PC-3 (cell line): ENCODE measurements at regions not wholly inside any gene's neighbourhood (a gene's known extent, or its start where the extent isn't known, plus 50 kb on each side); places are given as distances from the start of the nearest gene placed in this dataset.

ENCODE experiments used
- ATAC-seq: fragments of 200-7000 bp; cut with Tn5 transposase; 2 replicates; pipeline ENCODE4 v1.9.1; 2020; ENCODE audit warnings: mild to moderate bottlenecking, moderate library complexity
- BruUV-seq: library from RNA; stranded (reverse); fragments of 400-500 nt; replicated peaks from 2 replicates; lab custom pipeline; 2021; lab: Mats Ljungman, UMichigan
- CTCF ChIA-PET: fragments of 300-600 bp; sonication (Branson Sonifier 250); formaldehyde crosslinking; loops from one replicate; lab custom pipeline; 2022; ENCODE audit warnings: antibody characterized with exemption; lab: Charles Lee
- POLR2A ChIA-PET: fragments of 300-600 bp; sonication (Branson Sonifier 250); formaldehyde crosslinking; loops from one replicate; lab custom pipeline; 2022; ENCODE audit warnings: antibody characterized with exemption; ENCODE audit not compliant: unreplicated experiment; lab: Charles Lee
- DNase-seq: peaks from one replicate; pipeline ENCODE4 v3.0.0-alpha.2; 2015
- H2AFZ ChIP-seq: fragments of 300-600 bp; sonication (generic); 2 replicates; pipeline ENCODE4 v1.6.0; 2016; ENCODE audit warnings: antibody characterized with exemption, low read length
- H3F3A ChIP-seq: fragments of 300-600 bp; sonication (generic); one replicate; pipeline ENCODE4 v1.6.0; 2017; ENCODE audit warnings: antibody characterized with exemption, low read length, control low read depth, mild to moderate bottlenecking; ENCODE audit not compliant: unreplicated experiment
- H3K27ac ChIP-seq: fragments of 300-600 bp; sonication (generic); 2 replicates; pipeline ENCODE4 v1.5.1; 2016; ENCODE audit warnings: mild to moderate bottlenecking, low read length
- H3K27me3 ChIP-seq: fragments of 300-600 bp; sonication (generic); 2 replicates; pipeline ENCODE4 v1.6.1; 2016; ENCODE audit warnings: low read length, mixed read lengths
- H3K36me3 ChIP-seq: fragments of 300-600 bp; sonication (generic); 2 replicates; pipeline ENCODE4 v1.6.1; 2016; ENCODE audit warnings: low read depth, mixed run types, low read length, mixed read lengths
- H3K4me1 ChIP-seq: fragments of 300-600 bp; sonication (generic); 2 replicates; pipeline ENCODE4 v1.5.1; 2016; ENCODE audit warnings: low read length; ENCODE audit not compliant: insufficient read depth
- H3K4me2 ChIP-seq: fragments of 300-600 bp; sonication (generic); 2 replicates; pipeline ENCODE4 v1.6.0; 2016; ENCODE audit warnings: low read length
- H3K4me3 ChIP-seq: fragments of 300-600 bp; sonication (generic); 2 replicates; pipeline ENCODE4 v1.5.1; 2016; ENCODE audit warnings: mild to moderate bottlenecking, low read length, mixed read lengths
- H3K79me2 ChIP-seq: fragments of 300-600 bp; sonication (generic); 2 replicates; pipeline ENCODE4 v1.6.1; 2017; ENCODE audit warnings: low read length, mixed read lengths
- H3K9ac ChIP-seq: fragments of 300-600 bp; sonication (generic); 2 replicates; pipeline ENCODE4 v1.6.0; 2016; ENCODE audit warnings: mild to moderate bottlenecking, low read length
- H3K9me2 ChIP-seq: fragments of 300-600 bp; sonication (generic); replicated peaks from 2 replicates; pipeline ENCODE4 v1.6.1; 2016; ENCODE audit warnings: mixed run types, low read length, mixed read lengths
- H3K9me3 ChIP-seq: fragments of 300-600 bp; sonication (generic); 2 replicates; pipeline ENCODE4 v1.6.1; 2016; ENCODE audit warnings: low read length, mixed read lengths
- H4K20me1 ChIP-seq: fragments of 300-600 bp; sonication (generic); 2 replicates; pipeline ENCODE4 v1.6.1; 2016; ENCODE audit warnings: low read length, mixed read lengths
- CTCF ChIP-seq: fragments of 300-600 bp; sonication (generic); conservative IDR thresholded peaks from 2 replicates; pipeline ENCODE4 v1.5.1; 2017; ENCODE audit warnings: antibody characterized with exemption, low read depth, mild to moderate bottlenecking, low read length
- EZH2 ChIP-seq: fragments of 300-600 bp; sonication (generic); IDR thresholded peaks from one replicate; pipeline ENCODE4 v1.6.1; 2017; ENCODE audit warnings: antibody characterized with exemption, mild to moderate bottlenecking, low read length; ENCODE audit not compliant: unreplicated experiment
- EZH2phosphoT487 ChIP-seq: fragments of 300-600 bp; sonication (generic); IDR thresholded peaks from 2 replicates; pipeline ENCODE4 v1.6.1; 2018; ENCODE audit warnings: mild to moderate bottlenecking, antibody characterized with exemption, low read length, borderline replicate concordance
- intact Hi-C: fragments of 100-400 bp; cut with micrococcal nuclease; formaldehyde crosslinking; loops from 2 replicates; pipeline ENCODE4 v1.9.0; 2023

- no peaks in the 10 kb centered on the region for H3K27me3 ChIP-seq
- intact Hi-C loops = loop anchor here (10.0 kb wide), 2 partner anchors 309 to 349 kb away; no protein-coding TSS in a partner anchor
- no peak for ATAC-seq
- H3K9ac ChIP-seq = no peak overlapping the region
- peaks cover 11% of the 10 kb centered on the region for H3F3A ChIP-seq
- TF ChIP-seq EZH2phosphoT487 (no peak), EZH2 (no peak), CTCF (no peak)
- no peak overlapping the region for H3K27ac ChIP-seq
- no peaks in the 10 kb centered on the region for H3K9me3 ChIP-seq
- ChIA-PET CTCF (interaction anchor here (0.6 kb wide), 1 partner anchor 170 kb away, joined by 3 read pairs; no protein-coding TSS in a partner anchor), POLR2A (no interaction called here)
- no peak overlapping the region for H3K4me3 ChIP-seq
- no peaks in the 10 kb centered on the region for H3K36me3 ChIP-seq
- H3K79me2 ChIP-seq = no peaks in the 10 kb centered on the region
- H3K4me1 ChIP-seq = peaks cover 45% of the 10 kb centered on the region
- BruUV-seq = no TSS peak
- no peak overlapping the region for H3K4me2 ChIP-seq
- no peak overlapping the region for H2AFZ ChIP-seq
- no peaks in the 10 kb centered on the region for H3K9me2 ChIP-seq
- no peaks in the 10 kb centered on the region for H4K20me1 ChIP-seq
- no peak for DNase-seq
Observed at GRCh38 chr3:187916072-187916471, 170.8 kb upstream of the BCL6 start.

DNA sequence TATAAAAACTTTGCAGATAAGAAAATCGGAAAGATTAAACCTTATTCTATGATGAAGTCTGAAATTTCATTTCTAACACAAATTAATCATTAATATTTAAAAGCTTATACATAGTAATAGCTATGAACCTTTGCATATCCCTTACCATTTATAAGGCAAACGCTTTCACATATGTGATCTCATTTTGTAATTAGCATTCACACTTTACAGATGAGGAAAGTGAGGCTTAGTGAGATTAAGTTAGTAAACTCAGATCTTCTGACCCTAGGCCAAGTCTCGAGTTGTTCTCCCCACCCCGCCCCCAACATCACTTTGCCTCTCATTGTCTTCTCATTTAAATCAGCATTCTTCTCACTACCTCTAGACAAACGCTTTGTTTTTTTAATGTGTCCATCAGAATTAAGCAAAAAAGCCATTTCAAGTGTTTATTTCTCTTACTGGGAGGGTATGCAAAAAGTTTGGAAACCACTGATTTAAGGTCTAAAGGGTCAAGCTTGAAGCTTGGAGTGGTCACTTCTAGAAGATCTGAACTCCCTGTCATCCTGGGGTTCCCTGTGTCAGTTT is 172.9 kb upstream of the BCL6 start:
- Histone ChIP-seq H4K20me1 (no peaks in the 10 kb centered on the region), H3F3A (peaks cover 11% of the 10 kb centered on the region), H3K4me2 (no peak overlapping the region), H3K9me2 (no peaks in the 10 kb centered on the region), H3K27ac (no peak overlapping the region), H3K9ac (no peak overlapping the region), H3K4me1 (peaks cover 53% of the 10 kb centered on the region), H3K27me3 (no peaks in the 10 kb centered on the region), H3K36me3 (no peaks in the 10 kb centered on the region), H3K9me3 (no peaks in the 10 kb centered on the region), H3K79me2 (no peaks in the 10 kb centered on the region), H3K4me3 (no peak overlapping the region), H2AFZ (no peak overlapping the region)
- ChIA-PET POLR2A (no interaction called here), CTCF (interaction anchor here (0.6 kb wide), 2 partner anchors 37 to 168 kb away, joined by 3 to 4 read pairs; no protein-coding TSS in a partner anchor)
- intact Hi-C loops = loop anchor here (10.0 kb wide), 2 partner anchors 307 to 347 kb away; no protein-coding TSS in a partner anchor
- no TSS peak for BruUV-seq
- ATAC-seq (no peak), DNase-seq (no peak)
- no peak for TF ChIP-seq EZH2phosphoT487
- TF ChIP-seq CTCF = no peak
- TF ChIP-seq EZH2 = no peak

- Histone ChIP-seq H3K4me1 (peaks cover 50% of the 10 kb centered on the region), H2AFZ (no peak overlapping the region), H3K36me3 (no peaks in the 10 kb centered on the region), H3K4me3 (no peak overlapping the region), H4K20me1 (no peaks in the 10 kb centered on the region), H3K9me3 (no peaks in the 10 kb centered on the region), H3K9ac (no peak overlapping the region), H3K4me2 (no peak overlapping the region), H3K27me3 (no peaks in the 10 kb centered on the region), H3K9me2 (no peaks in the 10 kb centered on the region), H3K79me2 (no peaks in the 10 kb centered on the region), H3F3A (peaks cover 9% of the 10 kb centered on the region), H3K27ac (no peak overlapping the region)
- intact Hi-C loops = loop anchor here (10.0 kb wide), 2 partner anchors 306 to 346 kb away; no protein-coding TSS in a partner anchor
- DNase-seq (no peak), ATAC-seq (no peak)
- no TSS peak for BruUV-seq
- ChIA-PET CTCF (no interaction called here), POLR2A (no interaction called here)
- TF ChIP-seq EZH2phosphoT487 (no peak), EZH2 (no peak), CTCF (no peak)
Observed at GRCh38 chr3:187919048-187919447, 173.8 kb upstream of the BCL6 start.
